ENCODE measurements at regions not wholly inside any gene's neighbourhood (a gene's known extent, or its start where the extent isn't known, plus 50 kb on each side); places are given as distances from the start of the nearest gene placed in this dataset.
A peak's percentile ranks its signal among the peaks of the same experiment; 100 is the strongest.
"Not testable (repeated sequence)": the region's sequence is repeated elsewhere in the genome, so short reads cannot be mapped to it uniquely, and the experiment has no call there.

GRCh38 chr5:176131771-176132170 is 106.5 kb upstream of the SIMC1 start:
- Mint-ChIP-seq H3K36me3 (ENCODE audit: low read depth) (no peaks in the 10 kb centered on the region), H3K27me3 (ENCODE audit: low read depth) (peaks cover 29% of the 10 kb centered on the region), H3K9me3 (ENCODE audit: insufficient read depth) (no peaks in the 10 kb centered on the region), H3K4me1 (ENCODE audit: low read depth) (peaks cover 16% of the 10 kb centered on the region), H3K4me3 (no peak overlapping the region), H3K27ac (no peak overlapping the region)
- ATAC-seq (no peak), DNase-seq (no peak)
- CTCF ChIA-PET, result no interaction called here
- POLR2A ChIA-PET, result no interaction called here

GRCh38 chr5:176132471-176133288 is 105.5 kb upstream of the SIMC1 start:
- CTCF ChIA-PET, result no interaction called here
- Mint-ChIP-seq H3K27me3 (ENCODE audit: low read depth) (peaks cover 29% of the 10 kb centered on the region), H3K9me3 (ENCODE audit: insufficient read depth) (no peaks in the 10 kb centered on the region), H3K4me1 (ENCODE audit: low read depth) (peaks cover 16% of the 10 kb centered on the region), H3K36me3 (ENCODE audit: low read depth) (no peaks in the 10 kb centered on the region), H3K4me3 (peak overlapping the region; percentile 42), H3K27ac (no peak overlapping the region)
- no peak for DNase-seq
- POLR2A ChIA-PET, result no interaction called here
- peak; percentile 42 for ATAC-seq

GRCh38 chr5:176133289-176133870 is 104.8 kb upstream of the SIMC1 start:
- Mint-ChIP-seq H3K27ac (no peak overlapping the region), H3K9me3 (ENCODE audit: insufficient read depth) (no peaks in the 10 kb centered on the region)
- CTCF ChIA-PET, result no interaction called here

GRCh38 chr5:176133877-176134276 is 104.3 kb upstream of the SIMC1 start:
- DNase-seq (no peak), ATAC-seq (peak; percentile 27)
- ChIA-PET CTCF (no interaction called here), POLR2A (no interaction called here)
- Mint-ChIP-seq H3K4me3 (peak overlapping the region; percentile 42), H3K36me3 (ENCODE audit: low read depth) (no peaks in the 10 kb centered on the region), H3K9me3 (ENCODE audit: insufficient read depth) (no peaks in the 10 kb centered on the region), H3K4me1 (ENCODE audit: low read depth) (peaks cover 16% of the 10 kb centered on the region), H3K27ac (no peak overlapping the region), H3K27me3 (ENCODE audit: low read depth) (peaks cover 29% of the 10 kb centered on the region)

More at GRCh38 chr5:176133289-176133870, 104.8 kb upstream of the SIMC1 start:
- peak; percentile 44 for ATAC-seq
- H3K4me3 Mint-ChIP-seq, result peak overlapping the region; percentile 42
- H3K36me3 Mint-ChIP-seq (ENCODE audit: low read depth), result no peaks in the 10 kb centered on the region
- H3K27me3 Mint-ChIP-seq (ENCODE audit: low read depth), result peaks cover 29% of the 10 kb centered on the region
- H3K4me1 Mint-ChIP-seq (ENCODE audit: low read depth), result peaks cover 16% of the 10 kb centered on the region
- peak; percentile 23 for DNase-seq
- POLR2A ChIA-PET, result no interaction called here

DNA sequence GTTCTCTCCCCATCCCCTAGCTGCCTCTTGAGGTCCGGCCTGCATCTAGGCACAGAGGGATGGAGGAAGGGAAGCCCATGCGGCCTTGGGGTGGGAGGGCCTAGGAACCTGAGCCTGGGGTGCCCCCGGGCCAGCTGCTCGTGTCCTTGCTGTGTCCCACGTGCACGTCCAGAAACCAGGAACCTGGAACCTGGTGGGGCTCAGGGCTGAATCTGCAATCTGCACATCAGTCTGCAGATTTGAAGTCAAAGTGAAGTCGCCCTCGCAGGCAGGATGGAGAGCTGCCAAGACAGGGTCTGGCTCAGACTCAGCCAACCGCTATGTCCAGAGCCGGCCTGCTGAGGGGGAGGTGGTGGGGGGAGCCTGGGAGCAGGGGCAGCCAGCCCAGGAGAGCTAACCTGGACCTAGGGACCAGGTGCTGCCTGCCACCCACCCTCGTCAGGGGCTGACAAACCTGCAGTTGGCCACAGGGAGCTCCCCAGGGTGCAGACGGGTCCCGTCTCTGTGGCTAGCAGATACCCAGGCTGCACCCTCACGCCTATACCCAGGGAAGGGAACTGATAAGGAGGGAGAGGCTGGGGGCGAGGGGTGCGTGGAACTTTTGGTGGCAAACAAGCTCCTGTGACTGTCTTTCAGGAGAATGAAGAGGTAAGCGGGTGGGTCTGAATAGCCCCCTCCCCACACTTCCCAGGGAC is 103.5 kb upstream of the SIMC1 start:
- H3K4me3 Mint-ChIP-seq, result no peak overlapping the region
- DNase-seq (no peak), ATAC-seq (no peak)
- peaks cover 31% of the 10 kb centered on the region for H3K27me3 Mint-ChIP-seq (ENCODE audit: low read depth)
- H3K4me1 Mint-ChIP-seq (ENCODE audit: low read depth), result peaks cover 16% of the 10 kb centered on the region
- CTCF ChIA-PET, result no interaction called here
- POLR2A ChIA-PET, result no interaction called here
- no peaks in the 10 kb centered on the region for H3K36me3 Mint-ChIP-seq (ENCODE audit: low read depth)
- H3K9me3 Mint-ChIP-seq (ENCODE audit: insufficient read depth), result no peaks in the 10 kb centered on the region
- no peak overlapping the region for H3K27ac Mint-ChIP-seq

GRCh38 chr5:176140138-176140537 is 98.1 kb upstream of the SIMC1 start:
- H3K4me3 Mint-ChIP-seq; ATAC-seq; H3K4me1 Mint-ChIP-seq (ENCODE audit: low read depth); DNase-seq; H3K36me3 Mint-ChIP-seq (ENCODE audit: low read depth); H3K9me3 Mint-ChIP-seq (ENCODE audit: insufficient read depth); H3K27ac Mint-ChIP-seq; POLR2A ChIA-PET; CTCF ChIA-PET: not testable (repeated sequence)
- peaks cover 31% of the 10 kb centered on the region for H3K27me3 Mint-ChIP-seq (ENCODE audit: low read depth)

- H3K9me3 Mint-ChIP-seq (ENCODE audit: insufficient read depth), result no peaks in the 10 kb centered on the region
- POLR2A ChIA-PET, result no interaction called here
- peaks cover 4% of the 10 kb centered on the region for H3K4me1 Mint-ChIP-seq (ENCODE audit: low read depth)
- ATAC-seq (no peak), DNase-seq (no peak)
- H3K36me3 Mint-ChIP-seq (ENCODE audit: low read depth), result no peaks in the 10 kb centered on the region
- CTCF ChIA-PET, result no interaction called here
- H3K27me3 Mint-ChIP-seq (ENCODE audit: low read depth), result peaks cover 33% of the 10 kb centered on the region
- H3K27ac Mint-ChIP-seq, result no peak overlapping the region
- no peak overlapping the region for H3K4me3 Mint-ChIP-seq
Measured at GRCh38 chr5:176144508-176144907, 93.7 kb upstream of the SIMC1 start.

DNA sequence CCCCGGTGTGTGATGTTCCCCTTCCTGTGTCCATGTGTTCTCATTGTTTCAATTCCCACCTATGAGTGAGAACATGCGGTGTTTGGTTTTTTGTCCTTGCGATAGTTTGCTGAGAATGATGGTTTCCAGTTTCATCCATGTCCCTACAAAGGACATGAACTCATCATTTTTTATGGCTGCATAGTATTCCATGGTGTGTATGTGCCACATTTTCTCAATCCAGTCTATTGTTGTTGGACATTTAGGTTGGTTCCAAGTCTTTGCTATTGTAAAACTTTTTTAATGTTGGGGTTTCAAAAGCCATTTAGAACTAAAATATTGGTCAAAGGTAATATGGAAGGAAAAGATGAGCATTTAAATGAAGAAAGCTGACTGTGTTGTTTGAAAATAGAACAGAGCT is 88.3 kb upstream of the SIMC1 start:
- peaks cover 11% of the 10 kb centered on the region for H3K27me3 Mint-ChIP-seq (ENCODE audit: low read depth)
- H3K27ac Mint-ChIP-seq; POLR2A ChIA-PET; ATAC-seq; CTCF ChIA-PET; H3K36me3 Mint-ChIP-seq (ENCODE audit: low read depth); H3K4me1 Mint-ChIP-seq (ENCODE audit: low read depth); DNase-seq; H3K9me3 Mint-ChIP-seq (ENCODE audit: insufficient read depth); H3K4me3 Mint-ChIP-seq: not testable (repeated sequence)

- Mint-ChIP-seq H3K27ac (no peak overlapping the region), H3K9me3 (ENCODE audit: insufficient read depth) (no peaks in the 10 kb centered on the region), H3K4me3 (no peak overlapping the region), H3K4me1 (ENCODE audit: low read depth) (no peaks in the 10 kb centered on the region), H3K27me3 (ENCODE audit: low read depth) (peaks cover 9% of the 10 kb centered on the region), H3K36me3 (ENCODE audit: low read depth) (no peaks in the 10 kb centered on the region)
- no peak for DNase-seq
- ChIA-PET CTCF (no interaction called here), POLR2A (no interaction called here)
- ATAC-seq, result no peak
Measured at GRCh38 chr5:176151281-176151680, 86.9 kb upstream of the SIMC1 start.

DNA sequence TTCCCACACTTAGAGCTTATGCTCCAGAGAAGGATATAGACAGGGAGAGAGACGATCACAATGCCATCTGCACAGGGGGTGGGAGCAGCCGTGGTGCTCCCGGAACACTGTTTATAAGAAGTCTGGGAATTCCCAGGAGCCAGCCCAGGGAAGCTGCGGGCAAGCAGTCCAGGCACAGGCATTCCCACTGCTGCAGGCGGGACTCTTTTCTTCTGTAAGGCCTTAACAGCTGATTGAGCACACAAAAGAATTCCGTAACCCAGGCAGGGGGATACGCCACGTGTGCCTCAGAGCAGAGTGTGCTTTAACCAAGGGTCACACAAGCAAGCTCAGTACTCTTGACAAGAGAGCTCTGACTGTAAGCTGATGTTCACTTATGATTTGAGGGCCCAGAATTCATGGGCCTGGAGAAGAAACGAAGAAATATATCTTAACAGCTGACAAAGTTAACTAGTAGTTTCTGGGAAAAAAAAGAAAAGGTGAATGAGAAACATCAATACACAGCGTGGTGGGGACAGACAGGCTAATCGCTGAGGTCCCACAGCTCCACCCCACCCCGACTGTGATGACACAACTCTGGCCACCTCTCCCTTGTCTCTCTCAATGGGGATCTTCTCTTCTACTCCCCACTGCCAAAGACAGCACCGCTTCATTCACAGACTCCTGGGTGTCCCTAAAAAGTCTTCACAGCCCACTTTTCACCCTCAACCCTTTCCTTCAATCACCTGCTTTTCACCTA is 85.9 kb upstream of the SIMC1 start:
- CTCF ChIA-PET, result no interaction called here
- no peak overlapping the region for H3K27ac Mint-ChIP-seq
- peaks cover 12% of the 10 kb centered on the region for H3K27me3 Mint-ChIP-seq (ENCODE audit: low read depth)
- no peaks in the 10 kb centered on the region for H3K9me3 Mint-ChIP-seq (ENCODE audit: insufficient read depth)
- no peak overlapping the region for H3K4me3 Mint-ChIP-seq
- no peak for ATAC-seq
- POLR2A ChIA-PET, result no interaction called here
- H3K4me1 Mint-ChIP-seq (ENCODE audit: low read depth), result no peaks in the 10 kb centered on the region
- H3K36me3 Mint-ChIP-seq (ENCODE audit: low read depth), result no peaks in the 10 kb centered on the region
- DNase-seq, result no peak

DNA sequence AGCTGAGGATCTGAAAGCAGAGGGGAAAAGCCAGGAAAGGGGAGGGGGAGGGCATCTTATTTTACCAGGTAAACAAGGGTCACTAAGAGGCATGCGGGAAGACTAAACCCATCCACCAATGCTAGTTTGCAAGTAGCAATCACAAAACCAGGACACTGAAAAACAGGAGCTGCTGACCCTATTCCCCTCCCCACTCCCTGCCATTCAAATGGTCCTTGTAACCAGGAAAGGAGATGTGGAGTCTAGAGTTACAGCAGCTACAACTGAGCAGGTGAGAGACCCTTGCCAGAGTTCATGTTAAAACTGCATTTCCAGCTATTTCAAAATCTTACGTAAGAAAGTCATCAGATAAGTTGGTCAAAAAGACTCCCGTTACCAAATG is 85.3 kb upstream of the SIMC1 start:
- Mint-ChIP-seq H3K4me1 (ENCODE audit: low read depth) (no peaks in the 10 kb centered on the region), H3K9me3 (ENCODE audit: insufficient read depth) (no peaks in the 10 kb centered on the region), H3K27ac (no peak overlapping the region), H3K27me3 (ENCODE audit: low read depth) (peaks cover 9% of the 10 kb centered on the region), H3K36me3 (ENCODE audit: low read depth) (no peaks in the 10 kb centered on the region), H3K4me3 (no peak overlapping the region)
- ATAC-seq (no peak), DNase-seq (no peak)
- POLR2A ChIA-PET, result no interaction called here
- CTCF ChIA-PET, result no interaction called here

GRCh38 chr5:176153741-176154140 is 84.5 kb upstream of the SIMC1 start:
- CTCF ChIA-PET, result no interaction called here
- ATAC-seq, result no peak

More at GRCh38 chr5:176153741-176154140, 84.5 kb upstream of the SIMC1 start:
- Mint-ChIP-seq H3K36me3 (ENCODE audit: low read depth) (no peaks in the 10 kb centered on the region), H3K27ac (no peak overlapping the region), H3K4me1 (ENCODE audit: low read depth) (no peaks in the 10 kb centered on the region), H3K4me3 (no peak overlapping the region), H3K9me3 (ENCODE audit: insufficient read depth) (no peaks in the 10 kb centered on the region), H3K27me3 (ENCODE audit: low read depth) (peaks cover 9% of the 10 kb centered on the region)
- no peak for DNase-seq
- POLR2A ChIA-PET, result no interaction called here
